ENCODE measurements at regions not wholly inside any gene's neighbourhood (a gene's known extent, or its start where the extent isn't known, plus 50 kb on each side); places are given as distances from the start of the nearest gene placed in this dataset.
"Not testable (repeated sequence)": the region's sequence is repeated elsewhere in the genome, so short reads cannot be mapped to it uniquely, and the experiment has no call there.

- ATAC-seq (replicated peaks) (no peak), DNase-seq (no peak)
- H3K4me1 Mint-ChIP-seq = no peaks in the 10 kb centered on the region
- H3K27ac Mint-ChIP-seq = no peak overlapping the region
- H3K4me3 Mint-ChIP-seq = no peak overlapping the region
- peaks cover 9% of the 10 kb centered on the region in 2 donors for H3K9me3 Mint-ChIP-seq
- H3K27me3 Mint-ChIP-seq = peaks cover 20 to 46% of the 10 kb centered on the region in 2 donors
- H3K36me3 Mint-ChIP-seq = no peaks in the 10 kb centered on the region
Measured at GRCh38 chr5:1735320-1735970, 64.2 kb downstream of the MRPL36 start.

- Mint-ChIP-seq H3K9me3 (peaks cover 3 to 6% of the 10 kb centered on the region in 2 donors), H3K27me3 (peaks cover 20 to 50% of the 10 kb centered on the region in 2 donors), H3K4me1 (no peaks in the 10 kb centered on the region), H3K27ac (no peak overlapping the region), H3K36me3 (no peaks in the 10 kb centered on the region), H3K4me3 (no peak overlapping the region)
- ATAC-seq (replicated peaks) (no peak), DNase-seq (no peak)
Measured at GRCh38 chr5:1734908-1735289, 64.7 kb downstream of the MRPL36 start.

GRCh38 chr5:1734271-1734907 lies 65.2 kb downstream of the MRPL36 start:
- H3K27me3 Mint-ChIP-seq = peaks cover 20 to 48% of the 10 kb centered on the region in 2 donors
- H3K9me3 Mint-ChIP-seq = peaks cover 2 to 3% of the 10 kb centered on the region in 2 donors
- H3K4me1 Mint-ChIP-seq = no peaks in the 10 kb centered on the region
- no peak overlapping the region for H3K4me3 Mint-ChIP-seq
- ATAC-seq (replicated peaks) (no peak), DNase-seq (no peak)
- H3K27ac Mint-ChIP-seq = no peak overlapping the region
- H3K36me3 Mint-ChIP-seq = no peaks in the 10 kb centered on the region

GRCh38 chr5:1733369-1733768 lies 66.3 kb downstream of the MRPL36 start:
- H3K27ac Mint-ChIP-seq = no peak overlapping the region
- no peak overlapping the region for H3K4me3 Mint-ChIP-seq
- peaks cover 0 to 2% of the 10 kb centered on the region in 2 donors for H3K9me3 Mint-ChIP-seq
- H3K4me1 Mint-ChIP-seq = no peaks in the 10 kb centered on the region
- DNase-seq (no peak), ATAC-seq (replicated peaks) (no peak)
- H3K27me3 Mint-ChIP-seq = peaks cover 21 to 40% of the 10 kb centered on the region in 2 donors
- H3K36me3 Mint-ChIP-seq = no peaks in the 10 kb centered on the region

GRCh38 chr5:1732945-1733344 lies 66.7 kb downstream of the MRPL36 start:
- H3K27me3 Mint-ChIP-seq = peaks cover 22 to 36% of the 10 kb centered on the region in 2 donors
- H3K9me3 Mint-ChIP-seq = no peaks in the 10 kb centered on the region
- DNase-seq = no peak
- no peaks in the 10 kb centered on the region for H3K36me3 Mint-ChIP-seq
- no peak for ATAC-seq (replicated peaks)
- H3K4me3 Mint-ChIP-seq = no peak overlapping the region
- H3K27ac Mint-ChIP-seq = no peak overlapping the region
- H3K4me1 Mint-ChIP-seq = no peaks in the 10 kb centered on the region

GRCh38 chr5:1732238-1732941 lies 67.2 kb downstream of the MRPL36 start:
- H3K4me1 Mint-ChIP-seq = no peaks in the 10 kb centered on the region
- no peaks in the 10 kb centered on the region for H3K36me3 Mint-ChIP-seq
- DNase-seq (no peak), ATAC-seq (replicated peaks) (no peak)
- no peak overlapping the region for H3K4me3 Mint-ChIP-seq
- no peaks in the 10 kb centered on the region for H3K9me3 Mint-ChIP-seq
- peaks cover 22 to 31% of the 10 kb centered on the region in 2 donors for H3K27me3 Mint-ChIP-seq
- H3K27ac Mint-ChIP-seq = no peak overlapping the region

GRCh38 chr5:1731855-1732237 lies 67.8 kb downstream of the MRPL36 start:
- H3K4me1 Mint-ChIP-seq; ATAC-seq (replicated peaks); H3K4me3 Mint-ChIP-seq; H3K9me3 Mint-ChIP-seq; DNase-seq; H3K36me3 Mint-ChIP-seq; H3K27ac Mint-ChIP-seq: not testable (repeated sequence)
- peaks cover 22 to 29% of the 10 kb centered on the region in 2 donors for H3K27me3 Mint-ChIP-seq

- no peak for DNase-seq
- Mint-ChIP-seq H3K9me3 (no peaks in the 10 kb centered on the region), H3K4me3 (no peak overlapping the region), H3K27me3 (peaks cover 25 to 34% of the 10 kb centered on the region in 2 donors), H3K36me3 (no peaks in the 10 kb centered on the region), H3K4me1 (no peaks in the 10 kb centered on the region), H3K27ac (no peak overlapping the region)
- ATAC-seq (replicated peaks) = no peak
Measured at GRCh38 chr5:1731091-1731639, 68.5 kb downstream of the MRPL36 start.

- Mint-ChIP-seq H3K4me1 (peaks cover 0 to 4% of the 10 kb centered on the region in 2 donors), H3K27ac (no peak overlapping the region), H3K4me3 (no peak overlapping the region), H3K9me3 (no peaks in the 10 kb centered on the region), H3K27me3 (peaks cover 32 to 41% of the 10 kb centered on the region in 2 donors), H3K36me3 (no peaks in the 10 kb centered on the region)
- DNase-seq (no peak), ATAC-seq (replicated peaks) (no peak)
Measured at GRCh38 chr5:1730487-1730847, 69.2 kb downstream of the MRPL36 start.

GRCh38 chr5:1729641-1730486 lies 69.8 kb downstream of the MRPL36 start:
- ATAC-seq (replicated peaks) = no peak
- Mint-ChIP-seq H3K4me1 (peaks cover 0 to 4% of the 10 kb centered on the region in 2 donors), H3K27ac (no peak overlapping the region), H3K27me3 (peaks cover 37 to 44% of the 10 kb centered on the region in 2 donors), H3K36me3 (no peaks in the 10 kb centered on the region), H3K4me3 (no peak overlapping the region), H3K9me3 (no peaks in the 10 kb centered on the region)
- DNase-seq = no peak

- ATAC-seq (replicated peaks) = no peak
- peaks cover 41 to 44% of the 10 kb centered on the region in 2 donors for H3K27me3 Mint-ChIP-seq
- no peaks in the 10 kb centered on the region for H3K36me3 Mint-ChIP-seq
- H3K4me1 Mint-ChIP-seq = peaks cover 0 to 4% of the 10 kb centered on the region in 2 donors
- no peaks in the 10 kb centered on the region for H3K9me3 Mint-ChIP-seq
- H3K4me3 Mint-ChIP-seq = no peak overlapping the region
- H3K27ac Mint-ChIP-seq = no peak overlapping the region
- DNase-seq = no peak
Measured at GRCh38 chr5:1728846-1729245, 70.8 kb downstream of the MRPL36 start.

GRCh38 chr5:1727571-1727970 lies 72.1 kb downstream of the MRPL36 start:
- H3K27ac Mint-ChIP-seq = no peak overlapping the region
- DNase-seq = no peak
- H3K4me1 Mint-ChIP-seq = peaks cover 0 to 4% of the 10 kb centered on the region in 2 donors
- H3K9me3 Mint-ChIP-seq = no peaks in the 10 kb centered on the region
- no peak overlapping the region for H3K4me3 Mint-ChIP-seq
- peaks cover 34 to 40% of the 10 kb centered on the region in 2 donors for H3K27me3 Mint-ChIP-seq
- H3K36me3 Mint-ChIP-seq = no peaks in the 10 kb centered on the region
- ATAC-seq (replicated peaks) = no peak

GRCh38 chr5:1726956-1727355 lies 72.7 kb downstream of the MRPL36 start:
- no peak for ATAC-seq (replicated peaks)
- Mint-ChIP-seq H3K27ac (no peak overlapping the region), H3K27me3 (peaks cover 31 to 36% of the 10 kb centered on the region in 2 donors), H3K36me3 (no peaks in the 10 kb centered on the region), H3K4me3 (no peak overlapping the region), H3K4me1 (peaks cover 0 to 4% of the 10 kb centered on the region in 2 donors), H3K9me3 (no peaks in the 10 kb centered on the region)
- no peak for DNase-seq

- DNase-seq (no peak), ATAC-seq (replicated peaks) (no peak)
- H3K27ac Mint-ChIP-seq = no peak overlapping the region
- H3K4me3 Mint-ChIP-seq = no peak overlapping the region
- H3K27me3 Mint-ChIP-seq = peaks cover 30 to 37% of the 10 kb centered on the region in 2 donors
- H3K4me1 Mint-ChIP-seq = peaks cover 0 to 4% of the 10 kb centered on the region in 2 donors
- no peaks in the 10 kb centered on the region for H3K36me3 Mint-ChIP-seq
- no peaks in the 10 kb centered on the region for H3K9me3 Mint-ChIP-seq
Measured at GRCh38 chr5:1726469-1726865, 73.2 kb downstream of the MRPL36 start.
